Prostate gland (tissue), 2 donors: ENCODE measurements at regions not wholly inside any gene's neighbourhood (a gene's known extent, or its start where the extent isn't known, plus 50 kb on each side); places are given as distances from the start of the nearest gene placed in this dataset.

ENCODE experiments used
- DNase-seq: peaks from one replicate; pipeline ENCODE4 v3.0.0-alpha.2; 2019; ENCODE audit warnings: low spot score
- H3K27ac ChIP-seq, 2 donors: fragments of 200-600 bp; sonication (generic); 2 replicates each; pipeline ENCODE4 v1.5.1; 2017 to 2019
- H3K27me3 ChIP-seq: fragments of 200-600 bp; sonication (generic); replicated peaks from 2 replicates; pipeline ENCODE4 v1.5.1; 2019; ENCODE audit not compliant: insufficient read depth
- H3K36me3 ChIP-seq, 2 donors: fragments of 200-600 bp; sonication (generic); 1 replicate in 1 of 2; 2 replicates in 1 of 2; pipeline versions ENCODE4 v1.5.1 to v1.8.1; 2017 to 2019
- H3K4me1 ChIP-seq: fragments of 200-600 bp; sonication (generic); replicated peaks from 2 replicates; pipeline ENCODE4 v1.5.1; 2019
- H3K4me3 ChIP-seq, 2 donors: fragments of 200-600 bp; sonication (generic); 2 replicates each; pipeline ENCODE4 v1.5.1; 2017 to 2019
- H3K9me3 ChIP-seq: fragments of 200-600 bp; sonication (generic); 2 replicates; pipeline ENCODE4 v1.5.1; 2017
- CTCF ChIP-seq, 4 experiments: fragments of 200-600 bp in 2 of 4; fragments of 450-650 bp in 2 of 4; sonication (generic) in 2 of 4; IDR thresholded peaks; 1 replicate in 3 of 4; 2 replicates in 1 of 4; pipeline ENCODE4 v1.5.1; 2016 to 2019; ENCODE audit warnings: antibody characterized with exemption in 4 of 4, mild to moderate bottlenecking in 2 of 4, moderate library complexity in 2 of 4
- POLR2A ChIP-seq: fragments of 450-650 bp; IDR thresholded peaks from one replicate; pipeline ENCODE4 v1.6.1; 2016; ENCODE audit warnings: antibody characterized with exemption, mild to moderate bottlenecking
- POLR2AphosphoS5 ChIP-seq: sonication (generic); formaldehyde crosslinking; IDR thresholded peaks from one replicate; pipeline ENCODE4 v1.6.1; 2017; ENCODE audit warnings: antibody characterized with exemption
- WGBS: methylation state at CpG from one replicate; pipeline ENCODE4 v1.1.5; 2018; 5-methylcytosine and 5-hydroxymethylcytosine counted together
- intact Hi-C: fragments of 100-400 bp; cut with DNase I; formaldehyde crosslinking; loops from one replicate; pipeline ENCODE4 v1.14.2; 2022

DNA sequence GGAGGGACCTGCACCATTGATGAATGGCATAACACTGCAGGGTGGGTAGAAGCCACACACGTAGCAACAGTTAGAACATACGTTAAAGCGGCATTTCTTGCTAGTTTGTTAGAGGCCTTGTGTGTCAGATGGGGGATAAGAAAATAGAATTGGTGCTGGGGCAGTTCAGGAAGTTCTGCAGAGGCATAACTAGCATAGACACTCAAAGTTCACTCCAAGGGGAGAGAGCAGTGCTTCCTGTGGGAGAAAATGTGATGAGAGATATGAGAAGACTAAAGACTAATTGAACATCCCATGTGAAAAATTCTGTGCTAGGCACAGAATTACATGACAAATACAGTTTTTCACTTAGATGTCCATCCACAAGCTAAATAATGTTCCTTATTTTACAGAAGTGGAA is 327.1 kb downstream of the ZNF621 start:
- Histone ChIP-seq H3K9me3 (no peaks in the 10 kb centered on the region), H3K4me3 (no peak overlapping the region), H3K4me1 (no peaks in the 10 kb centered on the region), H3K27ac (no peak overlapping the region), H3K27me3 (no peaks in the 10 kb centered on the region), H3K36me3 (no peaks in the 10 kb centered on the region)
- no peak for DNase-seq
- TF ChIP-seq POLR2AphosphoS5 (no peak), CTCF (IDR thresholded peaks at IDR 0.05) (no peak), POLR2A (no peak)
- intact Hi-C loops, result loop anchor here (10.0 kb wide), 1 partner anchor 1033 kb away; no protein-coding TSS in a partner anchor
- WGBS, result 98% methylated on average over 3 of the region's 3 CpGs

DNA sequence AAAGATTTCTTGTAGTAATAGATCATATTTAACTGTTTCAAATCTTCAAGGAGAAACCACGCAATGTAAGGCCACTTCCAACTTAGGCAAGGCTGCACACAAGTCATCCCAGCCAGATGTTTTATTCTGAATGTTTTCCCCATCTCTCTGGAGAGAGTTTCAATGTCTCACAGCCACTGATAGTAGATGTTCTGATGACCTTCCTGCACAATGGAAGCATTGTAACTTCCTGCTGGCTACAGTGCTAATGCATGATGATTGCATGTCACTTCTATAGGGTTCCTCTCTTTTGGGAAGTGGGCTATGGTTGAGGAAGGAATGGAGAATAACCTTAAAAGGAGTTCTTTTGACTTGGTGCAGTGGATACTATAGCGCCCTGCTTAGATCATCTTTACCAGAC is 328.0 kb downstream of the ZNF621 start:
- Histone ChIP-seq H3K27me3 (no peaks in the 10 kb centered on the region), H3K27ac (no peak overlapping the region), H3K4me3 (no peak overlapping the region), H3K36me3 (no peaks in the 10 kb centered on the region), H3K4me1 (no peaks in the 10 kb centered on the region), H3K9me3 (no peaks in the 10 kb centered on the region)
- intact Hi-C loops, result loop anchor here (10.0 kb wide), 1 partner anchor 1032 kb away; no protein-coding TSS in a partner anchor
- 95% methylated on average over 2 of the region's 2 CpGs for WGBS
- DNase-seq, result no peak
- TF ChIP-seq POLR2A (no peak), POLR2AphosphoS5 (no peak), CTCF (IDR thresholded peaks at IDR 0.05) (no peak)

DNA sequence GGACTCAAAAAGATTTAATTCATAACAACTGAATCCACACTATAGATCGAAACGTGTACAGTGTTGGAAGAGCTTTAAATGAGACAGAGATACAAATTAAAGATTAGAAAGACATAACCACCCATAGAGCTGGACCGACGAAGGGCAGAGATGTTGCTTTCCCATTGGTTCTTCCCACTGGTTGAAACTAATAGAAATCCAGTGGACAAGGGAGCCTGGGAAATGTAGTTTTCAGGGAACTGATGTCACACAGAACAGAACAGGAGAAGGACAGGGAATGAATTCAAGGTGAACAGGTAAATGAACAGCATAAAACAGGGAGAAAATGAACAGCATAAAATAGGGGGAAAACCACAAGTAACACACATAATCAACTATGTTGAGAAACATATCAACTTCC is 328.7 kb downstream of the ZNF621 start:
- WGBS, result 93% methylated on average over 4 of the region's 4 CpGs

DNA sequence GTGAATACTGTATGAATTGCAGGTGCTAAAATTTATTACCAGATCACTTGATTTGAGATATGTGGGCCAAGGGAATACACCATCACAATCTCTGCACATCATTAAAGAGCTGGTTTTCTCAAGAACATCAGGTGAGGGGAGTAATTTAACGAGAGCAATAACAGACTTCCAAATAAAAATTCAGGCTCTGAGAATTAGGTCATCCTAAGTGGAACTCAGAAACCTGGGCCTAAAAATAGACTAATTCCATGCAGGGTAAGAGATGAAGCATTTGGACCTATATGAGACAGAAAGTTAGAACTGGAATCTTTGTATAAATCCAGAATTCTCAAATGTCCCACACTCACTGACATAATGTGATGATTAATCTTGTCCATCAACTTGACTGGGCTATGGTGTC is 331.1 kb downstream of the ZNF621 start:
- no peak overlapping the region for H3K27ac ChIP-seq
- intact Hi-C loops, result loop anchor here (10.0 kb wide), 1 partner anchor 1029 kb away; no protein-coding TSS in a partner anchor
- 87% methylated on average over 1 of the region's 1 CpG for WGBS

More for the DNA sequence above, 328.7 kb downstream of the ZNF621 start:
- H3K9me3 ChIP-seq, result no peaks in the 10 kb centered on the region
- TF ChIP-seq POLR2AphosphoS5 (no peak), CTCF (IDR thresholded peaks at IDR 0.05) (no peak), POLR2A (no peak)
- no peak overlapping the region for H3K4me3 ChIP-seq
- H3K36me3 ChIP-seq, result no peaks in the 10 kb centered on the region
- DNase-seq, result no peak
- intact Hi-C loops, result loop anchor here (10.0 kb wide), 1 partner anchor 1031 kb away; no protein-coding TSS in a partner anchor
- no peaks in the 10 kb centered on the region for H3K4me1 ChIP-seq
- H3K27ac ChIP-seq, result no peak overlapping the region
- H3K27me3 ChIP-seq, result no peaks in the 10 kb centered on the region

More for the DNA sequence above, 331.1 kb downstream of the ZNF621 start:
- DNase-seq, result no peak
- no peak for TF ChIP-seq CTCF (IDR thresholded peaks at IDR 0.05)
- no peak for TF ChIP-seq POLR2A
- no peak for TF ChIP-seq POLR2AphosphoS5
- no peaks in the 10 kb centered on the region for H3K27me3 ChIP-seq
- no peak overlapping the region for H3K4me3 ChIP-seq
- H3K36me3 ChIP-seq, result no peaks in the 10 kb centered on the region
- H3K4me1 ChIP-seq, result no peaks in the 10 kb centered on the region
- no peaks in the 10 kb centered on the region for H3K9me3 ChIP-seq
